Endothelial cell of umbilical vein (primary cell): ENCODE measurements at regions not wholly inside any gene's neighbourhood (a gene's known extent, or its start where the extent isn't known, plus 50 kb on each side); places are given as distances from the start of the nearest gene placed in this dataset.

Experiments used
- EZH2 ChIP-seq: IDR thresholded peaks from 2 replicates; pipeline ENCODE4 v1.6.1; 2012; ENCODE audit warnings: borderline replicate concordance, low read depth, mild to moderate bottlenecking, moderate library complexity, low read length, inconsistent platforms; ENCODE audit not compliant: severe bottlenecking
- GATA2 ChIP-seq: IDR thresholded peaks from 2 replicates; pipeline ENCODE4 v1.7.0; 2011; ENCODE audit warnings: low read depth, mild to moderate bottlenecking, moderate library complexity, mixed read lengths, low read length; ENCODE audit not compliant: insufficient read length, insufficient read depth
- POLR2A ChIP-seq: IDR thresholded peaks from 2 replicates; pipeline ENCODE4 v1.6.1; 2012; ENCODE audit warnings: low read depth, mild to moderate bottlenecking, control low read depth, low read length
- TF ChIP-seq, protein P1 (sequence below), 2 donors: IDR thresholded peaks; 1 replicate in 1 of 2; 2 replicates in 1 of 2; pipeline ENCODE4 v1.5.1; 2011; ENCODE audit warnings: low read length in 2 of 2, mild to moderate bottlenecking in 2 of 2, moderate library complexity in 2 of 2, control low read depth in 1 of 2, inconsistent platforms in 1 of 2, low read depth in 1 of 2; ENCODE audit not compliant: insufficient read depth in 1 of 2; ENCODE audit errors: extremely low read depth in 1 of 2

DNA sequence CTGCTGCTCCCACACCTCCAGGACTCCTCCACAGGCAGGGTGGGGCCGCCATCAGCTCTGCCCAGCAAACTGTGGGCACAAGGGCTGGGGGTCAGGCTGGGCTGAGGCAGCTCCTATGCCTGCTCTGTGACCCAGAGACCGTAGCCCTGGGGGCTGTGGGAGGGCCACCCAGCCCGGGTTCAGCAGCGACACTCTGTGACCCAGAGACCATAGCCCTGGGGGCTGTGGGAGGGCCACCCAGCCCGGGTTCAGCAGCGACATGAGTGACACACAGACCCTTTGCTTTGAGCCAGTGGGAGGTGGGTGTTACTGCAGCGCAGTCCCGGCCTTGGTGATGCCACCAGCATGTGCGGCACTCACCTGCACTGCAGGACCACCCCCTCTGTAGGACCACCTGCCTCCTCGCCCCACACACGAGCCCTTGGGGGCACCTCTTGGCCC lies 118.9 kb upstream of the LPCAT1 start:
- TF ChIP-seq POLR2A: no peak
- TF ChIP-seq, protein P1, sequence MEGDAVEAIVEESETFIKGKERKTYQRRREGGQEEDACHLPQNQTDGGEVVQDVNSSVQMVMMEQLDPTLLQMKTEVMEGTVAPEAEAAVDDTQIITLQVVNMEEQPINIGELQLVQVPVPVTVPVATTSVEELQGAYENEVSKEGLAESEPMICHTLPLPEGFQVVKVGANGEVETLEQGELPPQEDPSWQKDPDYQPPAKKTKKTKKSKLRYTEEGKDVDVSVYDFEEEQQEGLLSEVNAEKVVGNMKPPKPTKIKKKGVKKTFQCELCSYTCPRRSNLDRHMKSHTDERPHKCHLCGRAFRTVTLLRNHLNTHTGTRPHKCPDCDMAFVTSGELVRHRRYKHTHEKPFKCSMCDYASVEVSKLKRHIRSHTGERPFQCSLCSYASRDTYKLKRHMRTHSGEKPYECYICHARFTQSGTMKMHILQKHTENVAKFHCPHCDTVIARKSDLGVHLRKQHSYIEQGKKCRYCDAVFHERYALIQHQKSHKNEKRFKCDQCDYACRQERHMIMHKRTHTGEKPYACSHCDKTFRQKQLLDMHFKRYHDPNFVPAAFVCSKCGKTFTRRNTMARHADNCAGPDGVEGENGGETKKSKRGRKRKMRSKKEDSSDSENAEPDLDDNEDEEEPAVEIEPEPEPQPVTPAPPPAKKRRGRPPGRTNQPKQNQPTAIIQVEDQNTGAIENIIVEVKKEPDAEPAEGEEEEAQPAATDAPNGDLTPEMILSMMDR (IDR thresholded peaks at IDR 0.05; ENCODE audit: extremely low read depth in 1 of 2, insufficient read depth in 1 of 2, low read depth in 1 of 2, low read length in 2 of 2): no peak
- no peak for TF ChIP-seq GATA2
- no peak for TF ChIP-seq EZH2
